ENCODE measurements at regions not wholly inside any gene's neighbourhood (a gene's known extent, or its start where the extent isn't known, plus 50 kb on each side); places are given as distances from the start of the nearest gene placed in this dataset.

GRCh38 chr6:66865771-66866170 lies 1158.7 kb upstream of the EYS start:
- POLR2A ChIA-PET (ENCODE audit: partially characterized antibody) = no interaction called here
- H4K8ac ChIP-seq (ENCODE audit: extremely low read depth, insufficient read depth, low read length) = no peak overlapping the region

More at GRCh38 chr6:66865771-66866170, 1158.7 kb upstream of the EYS start:
- Histone ChIP-seq H3K9ac (replicated peaks in 1 of 4; ENCODE audit: extremely low read depth in 1 of 4, low read depth in 3 of 4, low read length in 3 of 4) (no peak overlapping the region), H3K56ac (replicated peaks; ENCODE audit: insufficient read length, low read depth, low read length) (no peak overlapping the region), H4K91ac (replicated peaks; ENCODE audit: insufficient read length, low read length) (no peak overlapping the region), H2BK120ac (replicated peaks; ENCODE audit: low read depth, low read length) (no peak overlapping the region), H3K27me3 (replicated peaks in 1 of 4; ENCODE audit: control insufficient read depth in 3 of 4, extremely low read depth in 1 of 4, insufficient read depth in 3 of 4, low read length in 3 of 4) (no peaks in the 10 kb centered on the region), H2BK15ac (ENCODE audit: low read length) (no peak overlapping the region), H2BK20ac (ENCODE audit: low read length) (no peak overlapping the region), H2BK5ac (ENCODE audit: low read depth, low read length) (no peak overlapping the region), H3K4me2 (ENCODE audit: insufficient read depth in 1 of 2, low read depth in 2 of 2, low read length in 2 of 2) (no peak overlapping the region), H3K9me3 (ENCODE audit: insufficient read depth in 2 of 2, low read depth in 1 of 2, low read length in 1 of 2) (no peaks in the 10 kb centered on the region; a peak in 1 of 4 replicates), H3K4me1 (replicated peaks in 1 of 4; ENCODE audit: control insufficient read depth in 3 of 4, insufficient read depth in 4 of 4, low read length in 3 of 4) (no peaks in the 10 kb centered on the region), H3K23ac (ENCODE audit: insufficient read length) (no peak overlapping the region), H4K20me1 (replicated peaks in 1 of 2; ENCODE audit: control insufficient read depth in 1 of 2, insufficient read depth in 2 of 2, low read length in 2 of 2) (no peaks in the 10 kb centered on the region), H3K4ac (replicated peaks; ENCODE audit: insufficient read length, low read depth, low read length) (no peak overlapping the region), H3K18ac (ENCODE audit: extremely low read depth, low read length) (no peak overlapping the region), H3K79me2 (ENCODE audit: control insufficient read depth in 1 of 2, insufficient read depth in 2 of 2, low read length in 2 of 2) (no peaks in the 10 kb centered on the region), H2AK5ac (ENCODE audit: low read depth, low read length) (no peak overlapping the region), H3K79me1 (ENCODE audit: low read depth, low read length) (no peaks in the 10 kb centered on the region), H3K14ac (ENCODE audit: insufficient read length) (no peak overlapping the region), H2AFZ (ENCODE audit: low read length) (no peak overlapping the region), H2BK12ac (ENCODE audit: low read depth, low read length) (no peak overlapping the region), H4K5ac (ENCODE audit: insufficient read length, low read depth, low read length) (no peak overlapping the region), H3K27ac (ENCODE audit: low read depth, low read length) (no peak overlapping the region), H3K36me3 (ENCODE audit: control insufficient read depth in 2 of 4, insufficient read depth in 4 of 4, low read length in 3 of 4) (no peaks in the 10 kb centered on the region), H3K23me2 (ENCODE audit: low read depth, low read length) (no peaks in the 10 kb centered on the region), H3K4me3 (ENCODE audit: extremely low read depth in 1 of 4, insufficient read depth in 2 of 4, low read depth in 3 of 4, low read length in 4 of 4) (no peak overlapping the region)
- no peak for TF ChIP-seq RXRA (IDR thresholded peaks at IDR 0.05; ENCODE audit: insufficient read depth, low read depth, low read length)
- no peak for TF ChIP-seq BACH1 (IDR thresholded peaks at IDR 0.05; ENCODE audit: low read length)
- no peak for TF ChIP-seq E2F6 (IDR thresholded peaks at IDR 0.05)
- no peak for TF ChIP-seq HDAC6 (IDR thresholded peaks at IDR 0.05; ENCODE audit: low read depth, low read length)
- no peak for TF ChIP-seq PHF8 (conservative IDR thresholded peaks at IDR 0.05; ENCODE audit: low read depth, low read length)
- no peak for TF ChIP-seq CBX8 (IDR thresholded peaks at IDR 0.05; ENCODE audit: borderline replicate concordance, low read depth, low read length)
- no peak for TF ChIP-seq ASH2L (IDR thresholded peaks at IDR 0.05; ENCODE audit: low read length)
- DNase-seq (ENCODE audit: low read depth in 1 of 2, low spot score in 2 of 2) (no peak), FAIRE-seq (no peak)
- CTCF ChIA-PET (ENCODE audit: partially characterized antibody) = no interaction called here

All from H1 (cell line).